Mucosa of rectum (tissue), 2 donors: ENCODE measurements at regions not wholly inside any gene's neighbourhood (a gene's known extent, or its start where the extent isn't known, plus 50 kb on each side); places are given as distances from the start of the nearest gene placed in this dataset.

ENCODE experiments used
- H3K27ac ChIP-seq, 2 donors: one replicate each; pipeline ENCODE4 v1.7.0; 2013; ENCODE audit warnings: inconsistent platforms in 2 of 2, low read depth in 2 of 2, low read length in 2 of 2
- H3K27me3 ChIP-seq, 2 donors: one replicate each; pipeline ENCODE4 v1.7.0; 2013; ENCODE audit warnings: low read length in 2 of 2; ENCODE audit not compliant: control insufficient read depth in 2 of 2, insufficient read depth in 2 of 2
- H3K36me3 ChIP-seq, 2 donors: one replicate each; pipeline ENCODE4 v1.7.0; 2013; ENCODE audit warnings: low read length in 2 of 2; ENCODE audit not compliant: control insufficient read depth in 2 of 2, insufficient read depth in 2 of 2
- H3K4me1 ChIP-seq, 2 donors: one replicate each; pipeline ENCODE4 v1.7.0; 2013; ENCODE audit warnings: low read length in 2 of 2, mild to moderate bottlenecking in 1 of 2; ENCODE audit not compliant: control insufficient read depth in 2 of 2, insufficient read depth in 2 of 2
- H3K4me3 ChIP-seq, 2 donors: one replicate each; pipeline ENCODE4 v1.7.0; 2013; ENCODE audit warnings: low read length in 2 of 2
- H3K9ac ChIP-seq, 2 donors: one replicate each; pipeline ENCODE4 v1.7.0; 2013; ENCODE audit warnings: low read length in 2 of 2, low read depth in 1 of 2, mild to moderate bottlenecking in 1 of 2
- H3K9me3 ChIP-seq, 2 donors: one replicate each; pipeline ENCODE4 v1.7.0; 2013; ENCODE audit warnings: low read length in 2 of 2; ENCODE audit not compliant: control insufficient read depth in 2 of 2
- donor health status: healthy.
- donor health status: Normal muscosa, but diverticular disease.

- Histone ChIP-seq H3K27me3 (no peaks in the 10 kb centered on the region), H3K4me1 (no peaks in the 10 kb centered on the region), H3K9ac (no peak overlapping the region), H3K9me3 (peaks cover 0 to 3% of the 10 kb centered on the region in 2 donors), H3K27ac (no peak overlapping the region), H3K36me3 (no peaks in the 10 kb centered on the region), H3K4me3 (no peak overlapping the region)
Observed at GRCh38 chr4:180861651-180862050, 1381.6 kb upstream of the TENM3 start.

GRCh38 chr4:180866933-180867643, 1376.1 kb upstream of the TENM3 start:
- H3K9me3 ChIP-seq, result peaks cover 0 to 3% of the 10 kb centered on the region in 2 donors
- H3K9ac ChIP-seq, result no peak overlapping the region
- H3K27me3 ChIP-seq, result no peaks in the 10 kb centered on the region
- no peak overlapping the region for H3K4me3 ChIP-seq
- no peaks in the 10 kb centered on the region for H3K4me1 ChIP-seq
- H3K36me3 ChIP-seq, result no peaks in the 10 kb centered on the region
- H3K27ac ChIP-seq, result no peak overlapping the region

- no peak overlapping the region for H3K27ac ChIP-seq
- H3K9me3 ChIP-seq, result peaks cover 0 to 3% of the 10 kb centered on the region in 2 donors
- H3K4me3 ChIP-seq, result no peak overlapping the region
- no peak overlapping the region for H3K9ac ChIP-seq
- no peaks in the 10 kb centered on the region for H3K4me1 ChIP-seq
- H3K27me3 ChIP-seq, result no peaks in the 10 kb centered on the region
- H3K36me3 ChIP-seq, result no peaks in the 10 kb centered on the region
Observed at GRCh38 chr4:180870623-180871022, 1372.6 kb upstream of the TENM3 start.

GRCh38 chr4:180898305-180898704, 1344.9 kb upstream of the TENM3 start:
- Histone ChIP-seq H3K9me3 (no peaks in the 10 kb centered on the region), H3K9ac (no peak overlapping the region), H3K4me1 (no peaks in the 10 kb centered on the region), H3K36me3 (no peaks in the 10 kb centered on the region), H3K27ac (no peak overlapping the region), H3K4me3 (no peak overlapping the region), H3K27me3 (no peaks in the 10 kb centered on the region)

GRCh38 chr4:180900781-180901180, 1342.4 kb upstream of the TENM3 start:
- H3K9ac ChIP-seq, result no peak overlapping the region
- H3K27me3 ChIP-seq, result no peaks in the 10 kb centered on the region
- no peaks in the 10 kb centered on the region for H3K36me3 ChIP-seq
- no peak overlapping the region for H3K4me3 ChIP-seq
- H3K27ac ChIP-seq, result no peak overlapping the region
- H3K9me3 ChIP-seq, result no peaks in the 10 kb centered on the region
- H3K4me1 ChIP-seq, result no peaks in the 10 kb centered on the region

GRCh38 chr4:180909279-180909678, 1333.9 kb upstream of the TENM3 start:
- H3K4me3 ChIP-seq, result no peak overlapping the region
- no peaks in the 10 kb centered on the region for H3K36me3 ChIP-seq
- no peaks in the 10 kb centered on the region for H3K9me3 ChIP-seq
- no peak overlapping the region for H3K27ac ChIP-seq
- H3K9ac ChIP-seq, result no peak overlapping the region
- H3K27me3 ChIP-seq, result no peaks in the 10 kb centered on the region
- H3K4me1 ChIP-seq, result no peaks in the 10 kb centered on the region

- Histone ChIP-seq H3K36me3 (no peaks in the 10 kb centered on the region), H3K27ac (no peak overlapping the region)
Observed at GRCh38 chr4:180913750-180914149, 1329.5 kb upstream of the TENM3 start.

GRCh38 chr4:180923486-180923885, 1319.7 kb upstream of the TENM3 start:
- no peak overlapping the region for H3K4me3 ChIP-seq
- no peak overlapping the region for H3K9ac ChIP-seq
- no peaks in the 10 kb centered on the region for H3K4me1 ChIP-seq
- H3K27me3 ChIP-seq, result no peaks in the 10 kb centered on the region
- H3K27ac ChIP-seq, result no peak overlapping the region
- H3K9me3 ChIP-seq, result no peaks in the 10 kb centered on the region
- H3K36me3 ChIP-seq, result no peaks in the 10 kb centered on the region

More at GRCh38 chr4:180913750-180914149, 1329.5 kb upstream of the TENM3 start:
- Histone ChIP-seq H3K27me3 (no peaks in the 10 kb centered on the region), H3K9me3 (no peaks in the 10 kb centered on the region), H3K4me1 (no peaks in the 10 kb centered on the region), H3K9ac (no peak overlapping the region), H3K4me3 (no peak overlapping the region)

GRCh38 chr4:180925805-180926204, 1317.4 kb upstream of the TENM3 start:
- H3K36me3 ChIP-seq, result no peaks in the 10 kb centered on the region
- no peaks in the 10 kb centered on the region for H3K9me3 ChIP-seq
- H3K4me1 ChIP-seq, result no peaks in the 10 kb centered on the region
- no peaks in the 10 kb centered on the region for H3K27me3 ChIP-seq
- no peak overlapping the region for H3K27ac ChIP-seq
- no peak overlapping the region for H3K4me3 ChIP-seq
- H3K9ac ChIP-seq, result no peak overlapping the region

- Histone ChIP-seq H3K27ac (no peak overlapping the region), H3K27me3 (no peaks in the 10 kb centered on the region), H3K9me3 (no peaks in the 10 kb centered on the region), H3K36me3 (no peaks in the 10 kb centered on the region), H3K4me3 (no peak overlapping the region), H3K4me1 (no peaks in the 10 kb centered on the region), H3K9ac (no peak overlapping the region)
Observed at GRCh38 chr4:180926277-180926676, 1316.9 kb upstream of the TENM3 start.
